ENCODE measurements at regions not wholly inside any gene's neighbourhood (a gene's known extent, or its start where the extent isn't known, plus 50 kb on each side); places are given as distances from the start of the nearest gene placed in this dataset.
"Not testable (repeated sequence)": the region's sequence is repeated elsewhere in the genome, so short reads cannot be mapped to it uniquely, and the experiment has no call there.

GRCh38 chr1:47491341-47491753 lies 53.5 kb downstream of the FOXD2 start:
- no peak for DNase-seq

- no peak for DNase-seq
Observed at GRCh38 chr1:47495176-47495713, 57.4 kb downstream of the FOXD2 start.

- no peak for DNase-seq
Observed at GRCh38 chr1:47498551-47498950, 60.7 kb downstream of the FOXD2 start.

- no peak for DNase-seq
Observed at GRCh38 chr1:47501069-47501468, 63.2 kb downstream of the FOXD2 start.

GRCh38 chr1:47502746-47503370 lies 65.0 kb downstream of the FOXD2 start:
- DNase-seq, result no peak

- DNase-seq, result not testable (repeated sequence)
Observed at GRCh38 chr1:47504840-47505239, 67.0 kb downstream of the FOXD2 start.

- no peak for DNase-seq
Observed at GRCh38 chr1:47505267-47505666, 67.4 kb downstream of the FOXD2 start.

GRCh38 chr1:47506053-47506452 lies 68.2 kb downstream of the FOXD2 start:
- no peak for DNase-seq

- no peak for DNase-seq
Observed at GRCh38 chr1:47507144-47507543, 69.3 kb downstream of the FOXD2 start.

- no peak for DNase-seq
Observed at GRCh38 chr1:47507881-47508701, 70.2 kb downstream of the FOXD2 start.

- peak; percentile 39 for DNase-seq
Observed at GRCh38 chr1:47508702-47509431, 71.0 kb downstream of the FOXD2 start.

GRCh38 chr1:47510282-47510811 lies 72.5 kb downstream of the FOXD2 start:
- DNase-seq, result no peak

- no peak for DNase-seq
Observed at GRCh38 chr1:47511825-47512224, 74.0 kb downstream of the FOXD2 start.

GRCh38 chr1:47513393-47513792 lies 75.5 kb downstream of the FOXD2 start:
- no peak for DNase-seq

- no peak for DNase-seq
Observed at GRCh38 chr1:47514229-47514628, 76.4 kb downstream of the FOXD2 start.

- DNase-seq, result no peak
Observed at GRCh38 chr1:47515164-47515789, 77.4 kb downstream of the FOXD2 start.

- DNase-seq, result no peak
Observed at GRCh38 chr1:47517946-47518345, 80.1 kb downstream of the FOXD2 start.

GRCh38 chr1:47519491-47519890 lies 81.6 kb downstream of the FOXD2 start:
- no peak for DNase-seq

- no peak for DNase-seq
Observed at GRCh38 chr1:47519971-47520370, 82.1 kb downstream of the FOXD2 start.

- DNase-seq, result no peak
Observed at GRCh38 chr1:47521034-47521881, 83.4 kb downstream of the FOXD2 start.

- no peak for DNase-seq
Observed at GRCh38 chr1:47522935-47523834, 85.3 kb downstream of the FOXD2 start.

All from fibroblast of skin of right quadriceps (primary cell).